Progenitor cell of endocrine pancreas (in vitro differentiated cells): ENCODE measurements at regions not wholly inside any gene's neighbourhood (a gene's known extent, or its start where the extent isn't known, plus 50 kb on each side); places are given as distances from the start of the nearest gene placed in this dataset.

Experiments
- DNase-seq: peaks from one replicate; pipeline ENCODE4 v3.0.0; 2021; ENCODE audit warnings: low spot score; ENCODE audit not compliant: unreplicated experiment
- H3K27ac Mint-ChIP-seq: 2 replicates; pipeline ENCODE4 v1.8.0; 2021; ENCODE audit warnings: mild to moderate bottlenecking, moderate library complexity, mixed read lengths
- H3K27me3 Mint-ChIP-seq: 2 replicates; pipeline ENCODE4 v1.8.0; 2021; ENCODE audit warnings: mixed read lengths
- H3K36me3 Mint-ChIP-seq: 2 replicates; pipeline ENCODE4 v1.8.0; 2022; ENCODE audit warnings: mixed read lengths; ENCODE audit not compliant: insufficient read depth
- H3K4me1 Mint-ChIP-seq: 2 replicates; pipeline ENCODE4 v1.8.0; 2021; ENCODE audit warnings: low read depth, mixed read lengths
- H3K4me3 Mint-ChIP-seq: 2 replicates; pipeline ENCODE4 v1.8.0; 2021; ENCODE audit warnings: low read depth, mild to moderate bottlenecking, moderate library complexity, mixed read lengths
- H3K9me3 Mint-ChIP-seq: 2 replicates; pipeline ENCODE4 v1.8.0; 2021; ENCODE audit warnings: low read depth, mixed read lengths
- TF ChIP-seq, protein P1 (sequence below): fragments of 200-600 bp; sonication (generic); IDR thresholded peaks from one replicate; pipeline ENCODE4 v1.5.0; 2021; ENCODE audit warnings: antibody characterized with exemption, mild to moderate bottlenecking; ENCODE audit not compliant: unreplicated experiment

DNA sequence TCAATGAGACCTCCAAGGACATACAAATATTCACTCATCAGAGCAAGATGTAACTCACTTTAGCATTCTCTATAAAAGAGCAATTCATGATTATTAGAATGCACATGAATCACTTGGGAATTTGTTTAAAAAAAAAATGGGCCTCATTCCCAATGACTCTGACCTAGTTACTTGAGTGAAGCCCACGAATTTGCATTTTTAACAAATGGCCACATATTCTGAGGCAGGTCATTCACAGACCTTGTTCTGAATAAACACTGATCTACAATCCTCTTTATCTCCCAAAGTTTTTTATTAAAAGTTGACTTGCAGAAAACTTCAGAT is 255.1 kb upstream of the VEGFC start:
- TF ChIP-seq, protein P1, sequence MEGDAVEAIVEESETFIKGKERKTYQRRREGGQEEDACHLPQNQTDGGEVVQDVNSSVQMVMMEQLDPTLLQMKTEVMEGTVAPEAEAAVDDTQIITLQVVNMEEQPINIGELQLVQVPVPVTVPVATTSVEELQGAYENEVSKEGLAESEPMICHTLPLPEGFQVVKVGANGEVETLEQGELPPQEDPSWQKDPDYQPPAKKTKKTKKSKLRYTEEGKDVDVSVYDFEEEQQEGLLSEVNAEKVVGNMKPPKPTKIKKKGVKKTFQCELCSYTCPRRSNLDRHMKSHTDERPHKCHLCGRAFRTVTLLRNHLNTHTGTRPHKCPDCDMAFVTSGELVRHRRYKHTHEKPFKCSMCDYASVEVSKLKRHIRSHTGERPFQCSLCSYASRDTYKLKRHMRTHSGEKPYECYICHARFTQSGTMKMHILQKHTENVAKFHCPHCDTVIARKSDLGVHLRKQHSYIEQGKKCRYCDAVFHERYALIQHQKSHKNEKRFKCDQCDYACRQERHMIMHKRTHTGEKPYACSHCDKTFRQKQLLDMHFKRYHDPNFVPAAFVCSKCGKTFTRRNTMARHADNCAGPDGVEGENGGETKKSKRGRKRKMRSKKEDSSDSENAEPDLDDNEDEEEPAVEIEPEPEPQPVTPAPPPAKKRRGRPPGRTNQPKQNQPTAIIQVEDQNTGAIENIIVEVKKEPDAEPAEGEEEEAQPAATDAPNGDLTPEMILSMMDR: no peak
- Mint-ChIP-seq H3K4me3 (no peak overlapping the region), H3K27me3 (peaks cover 4% of the 10 kb centered on the region), H3K27ac (no peak overlapping the region), H3K9me3 (no peaks in the 10 kb centered on the region), H3K4me1 (peaks cover 2% of the 10 kb centered on the region), H3K36me3 (no peaks in the 10 kb centered on the region)
- DNase-seq: no peak

DNA sequence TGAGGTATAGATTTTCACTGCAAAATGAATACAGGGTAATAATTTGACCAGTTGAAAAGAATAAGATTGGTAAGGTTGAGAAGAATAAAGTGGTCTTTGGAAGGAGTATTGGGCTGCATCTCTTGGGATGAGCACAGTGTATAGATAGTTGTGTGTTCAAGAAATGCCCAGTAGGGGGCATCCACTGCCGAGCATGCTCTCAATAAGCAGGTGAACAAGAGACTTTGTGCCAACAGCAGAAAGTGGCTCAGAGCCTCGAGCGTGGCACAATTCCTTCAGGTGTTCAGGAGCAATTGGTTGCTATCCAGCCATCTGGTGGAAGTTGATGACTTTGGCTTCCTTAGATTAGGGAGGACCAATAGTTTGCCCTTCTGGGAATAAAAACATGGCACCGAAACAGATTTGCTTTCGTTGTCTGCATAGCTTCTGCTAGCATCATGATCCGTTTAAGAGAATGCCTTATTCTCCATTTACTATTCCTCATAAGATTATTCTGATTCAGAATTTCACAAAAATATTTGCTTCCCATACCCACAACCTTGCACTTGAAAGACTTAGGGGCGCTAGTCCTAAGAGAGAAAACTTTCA is 258.1 kb upstream of the NEIL3 start:
- Mint-ChIP-seq H3K36me3 (no peaks in the 10 kb centered on the region), H3K27me3 (no peaks in the 10 kb centered on the region), H3K4me3 (no peak overlapping the region), H3K9me3 (no peaks in the 10 kb centered on the region), H3K4me1 (no peaks in the 10 kb centered on the region), H3K27ac (no peak overlapping the region)
- TF ChIP-seq, protein P1: peak; percentile 50
- DNase-seq: no peak

DNA sequence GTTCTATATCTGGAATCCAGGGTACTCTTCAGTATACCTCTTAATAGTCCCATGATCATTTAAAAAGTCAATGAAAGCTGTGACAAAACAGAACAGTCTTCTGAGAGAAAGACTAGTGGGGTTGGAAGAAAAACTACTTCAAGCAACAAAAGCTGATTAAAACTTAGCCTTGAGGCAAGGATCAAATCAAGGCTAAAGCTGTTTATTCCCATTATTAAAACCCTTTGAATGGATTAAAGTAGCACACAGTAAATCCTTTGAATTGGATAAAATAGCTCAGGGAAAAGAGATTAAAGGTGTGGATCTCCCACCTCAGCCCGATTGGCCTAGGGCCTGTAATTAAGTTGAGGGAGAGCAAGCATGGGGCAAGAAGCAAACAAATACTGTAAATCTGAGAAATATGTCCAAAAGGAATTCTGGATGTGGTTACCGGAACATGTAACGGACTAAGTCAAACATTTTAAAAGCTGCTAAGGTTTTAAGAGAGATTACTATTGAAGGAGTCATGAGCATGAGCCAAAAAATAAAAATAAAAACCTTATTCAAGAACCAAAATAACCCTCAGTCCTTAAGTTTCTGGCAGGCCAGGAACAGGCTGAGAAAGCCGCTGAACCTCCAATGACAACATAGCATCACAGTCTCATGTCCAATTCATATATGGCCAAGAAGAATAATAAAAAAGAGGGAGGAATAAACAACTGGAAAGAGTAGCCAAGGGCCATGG is 257.3 kb upstream of the NEIL3 start:
- no peaks in the 10 kb centered on the region for H3K4me1 Mint-ChIP-seq
- no peak overlapping the region for H3K4me3 Mint-ChIP-seq
- H3K27me3 Mint-ChIP-seq: no peaks in the 10 kb centered on the region
- H3K9me3 Mint-ChIP-seq: no peaks in the 10 kb centered on the region
- TF ChIP-seq, protein P1: no peak
- no peaks in the 10 kb centered on the region for H3K36me3 Mint-ChIP-seq
- H3K27ac Mint-ChIP-seq: no peak overlapping the region
- no peak for DNase-seq

DNA sequence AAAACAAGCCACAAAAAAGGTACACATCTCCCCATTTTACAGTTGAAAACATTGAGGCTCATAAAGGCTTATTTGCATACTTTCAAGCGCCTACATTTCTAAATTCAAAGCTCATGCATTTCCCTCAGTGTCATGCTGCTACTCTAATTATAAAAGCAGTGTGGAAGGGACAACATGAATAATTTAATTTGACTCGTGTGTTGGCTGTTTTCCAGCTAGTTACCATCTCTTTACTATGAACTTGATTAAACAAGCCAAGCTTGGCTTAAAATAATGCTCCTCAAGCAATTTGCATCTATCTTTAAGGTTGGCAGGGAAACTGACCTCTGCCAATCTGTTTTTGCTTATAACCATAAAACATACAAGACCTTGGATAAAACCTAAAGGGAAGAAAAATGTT is 252.5 kb upstream of the NEIL3 start:
- no peaks in the 10 kb centered on the region for H3K4me1 Mint-ChIP-seq
- H3K4me3 Mint-ChIP-seq: no peak overlapping the region
- H3K27ac Mint-ChIP-seq: no peak overlapping the region
- no peaks in the 10 kb centered on the region for H3K36me3 Mint-ChIP-seq
- DNase-seq: no peak
- TF ChIP-seq, protein P1: no peak
- H3K9me3 Mint-ChIP-seq: no peaks in the 10 kb centered on the region
- H3K27me3 Mint-ChIP-seq: no peaks in the 10 kb centered on the region

DNA sequence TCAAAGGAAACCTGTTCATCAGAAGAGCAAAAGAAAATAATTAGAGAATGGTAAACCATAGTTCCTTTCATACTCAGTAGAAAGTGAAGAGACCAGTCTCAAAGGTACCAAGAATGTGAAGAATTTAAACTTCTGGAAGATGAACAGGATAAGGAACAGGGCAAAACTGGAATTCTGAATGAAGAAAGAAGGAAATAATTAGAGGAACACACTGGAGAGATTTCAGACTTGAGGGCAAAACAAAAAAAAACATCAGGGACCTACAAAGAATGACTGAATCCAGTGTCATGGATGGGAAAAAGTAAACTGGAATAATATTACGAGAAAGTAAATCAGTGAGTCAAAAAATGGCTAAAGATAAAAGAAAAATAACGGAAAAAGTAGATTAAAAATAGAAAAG is 245.6 kb upstream of the NEIL3 start:
- H3K27me3 Mint-ChIP-seq: no peaks in the 10 kb centered on the region
- H3K9me3 Mint-ChIP-seq: peaks cover 9% of the 10 kb centered on the region
- TF ChIP-seq, protein P1: no peak
- H3K36me3 Mint-ChIP-seq: no peaks in the 10 kb centered on the region
- peaks cover 3% of the 10 kb centered on the region for H3K4me1 Mint-ChIP-seq
- H3K27ac Mint-ChIP-seq: no peak overlapping the region
- no peak for DNase-seq
- no peak overlapping the region for H3K4me3 Mint-ChIP-seq
